CD4-positive, alpha-beta T cell treated with Interleukin-12 subunit alpha and Interleukin-12 subunit beta, for 1 hour (primary cell): ENCODE measurements at regions not wholly inside any gene's neighbourhood (a gene's known extent, or its start where the extent isn't known, plus 50 kb on each side); places are given as distances from the start of the nearest gene placed in this dataset.
A peak's percentile ranks its signal among the peaks of the same experiment; 100 is the strongest.

Experiments
- DNase-seq: peaks from one replicate; pipeline ENCODE4 v3.0.0-alpha.2; 2020

- no peak for DNase-seq
Observed at GRCh38 chr4:22910200-22910599, 217.5 kb downstream of the GBA3 start.

- DNase-seq, result no peak
Observed at GRCh38 chr4:22906045-22906444, 213.3 kb downstream of the GBA3 start.

- no peak for DNase-seq
Observed at GRCh38 chr4:22903913-22904312, 211.2 kb downstream of the GBA3 start.

- no peak for DNase-seq
Observed at GRCh38 chr4:22901631-22902030, 208.9 kb downstream of the GBA3 start.

- no peak for DNase-seq
Observed at GRCh38 chr4:22900876-22901275, 208.1 kb downstream of the GBA3 start.

GRCh38 chr4:22897520-22898108 is 204.9 kb downstream of the GBA3 start:
- DNase-seq, result peak; percentile 4

- DNase-seq, result no peak
Observed at GRCh38 chr4:22895482-22895881, 202.7 kb downstream of the GBA3 start.

- DNase-seq, result no peak
Observed at GRCh38 chr4:22884157-22884556, 191.4 kb downstream of the GBA3 start.

- no peak for DNase-seq
Observed at GRCh38 chr4:22881411-22881810, 188.7 kb downstream of the GBA3 start.

GRCh38 chr4:22877486-22878052 is 184.8 kb downstream of the GBA3 start:
- DNase-seq, result no peak

- no peak for DNase-seq
Observed at GRCh38 chr4:22876270-22876669, 183.5 kb downstream of the GBA3 start.

- no peak for DNase-seq
Observed at GRCh38 chr4:22875587-22876257, 183.0 kb downstream of the GBA3 start.

- DNase-seq, result no peak
Observed at GRCh38 chr4:22874334-22874912, 181.7 kb downstream of the GBA3 start.

GRCh38 chr4:22873899-22874298 is 181.2 kb downstream of the GBA3 start:
- DNase-seq, result no peak

- DNase-seq, result no peak
Observed at GRCh38 chr4:22870847-22871449, 178.2 kb downstream of the GBA3 start.

GRCh38 chr4:22869235-22869634 is 176.5 kb downstream of the GBA3 start:
- no peak for DNase-seq
